Keratinocyte (primary cell): ENCODE measurements at regions not wholly inside any gene's neighbourhood (a gene's known extent, or its start where the extent isn't known, plus 50 kb on each side); places are given as distances from the start of the nearest gene placed in this dataset.
"Not testable (repeated sequence)": the region's sequence is repeated elsewhere in the genome, so short reads cannot be mapped to it uniquely, and the experiment has no call there.

Experiments
- DNase-seq: peaks from one replicate; pipeline ENCODE4 v3.0.0-alpha.2; 2011; ENCODE audit warnings: low read depth, missing footprints, low spot score
- FAIRE-seq: peaks from 2 replicates; lab custom pipeline; 2011; peaks lifted over from hg19 to GRCh38; lab: Jason Lieb, UNC
- H2AFZ ChIP-seq: 2 replicates; pipeline ENCODE4 v1.6.0; 2012; ENCODE audit warnings: low read length, control low read depth, inconsistent platforms; ENCODE audit not compliant: control insufficient read depth
- H3K27ac ChIP-seq: 2 replicates; pipeline ENCODE4 v1.5.1; 2011; ENCODE audit warnings: low read length; ENCODE audit not compliant: control insufficient read depth, insufficient read depth
- H3K27me3 ChIP-seq: 3 replicates; pipeline ENCODE4 v1.6.0; 2011; ENCODE audit warnings: low read length; ENCODE audit not compliant: control insufficient read depth, insufficient read depth; ENCODE audit errors: extremely low read depth
- H3K36me3 ChIP-seq, 2 experiments: 2 replicates in 1 of 2; 3 replicates in 1 of 2; pipeline ENCODE4 v1.5.1; 2011; ENCODE audit warnings: low read length in 2 of 2, mild to moderate bottlenecking in 1 of 2; ENCODE audit not compliant: control insufficient read depth in 2 of 2, insufficient read depth in 2 of 2; ENCODE audit errors: extremely low read depth in 1 of 2
- H3K4me1 ChIP-seq: 3 replicates; pipeline ENCODE4 v1.5.1; 2011; ENCODE audit warnings: low read length; ENCODE audit not compliant: control insufficient read depth, insufficient read depth; ENCODE audit errors: extremely low read depth
- H3K4me2 ChIP-seq: 3 replicates; pipeline ENCODE4 v1.6.0; 2011; ENCODE audit warnings: low read depth, low read length; ENCODE audit not compliant: control insufficient read depth, insufficient read depth; ENCODE audit errors: extremely low read depth
- H3K4me3 ChIP-seq, 3 experiments: fragments of 200-600 bp in 1 of 3; sonication (generic) in 1 of 3; 2 replicates in 2 of 3; 3 replicates in 1 of 3; pipeline ENCODE4 v1.5.1; 2011 to 2016; ENCODE audit warnings: low read length in 3 of 3, mild to moderate bottlenecking in 3 of 3, control low read depth in 2 of 3, inconsistent platforms in 1 of 3, low read depth in 1 of 3, mixed read lengths in 1 of 3, mixed run types in 1 of 3, moderate library complexity in 1 of 3; ENCODE audit not compliant: control insufficient read depth in 2 of 3, insufficient read depth in 2 of 3; ENCODE audit errors: extremely low read depth in 1 of 3
- H3K79me2 ChIP-seq: 2 replicates; pipeline ENCODE4 v1.6.0; 2012; ENCODE audit warnings: low read length; ENCODE audit not compliant: control insufficient read depth, insufficient read depth
- H3K9ac ChIP-seq: 3 replicates; pipeline ENCODE4 v1.6.0; 2011; ENCODE audit warnings: low read length; ENCODE audit not compliant: control insufficient read depth, insufficient read depth; ENCODE audit errors: extremely low read depth
- H3K9me1 ChIP-seq: 3 replicates; pipeline ENCODE4 v1.6.0; 2011; ENCODE audit warnings: low read length; ENCODE audit not compliant: control insufficient read depth, insufficient read depth; ENCODE audit errors: extremely low read depth
- H3K9me3 ChIP-seq: 2 replicates; pipeline ENCODE4 v1.5.1; 2012; ENCODE audit warnings: low read depth, low read length; ENCODE audit not compliant: control insufficient read depth
- H4K20me1 ChIP-seq: 3 replicates; pipeline ENCODE4 v1.6.0; 2011; ENCODE audit warnings: low read length; ENCODE audit not compliant: control insufficient read depth, insufficient read depth; ENCODE audit errors: extremely low read depth
- CTCF ChIP-seq, 3 experiments: IDR thresholded peaks in 1 of 3; conservative IDR thresholded peaks in 1 of 3; optimal IDR thresholded peaks in 1 of 3; 2 replicates in 2 of 3; 3 replicates in 1 of 3; pipeline versions ENCODE3 to v1.5.1; 2011; ENCODE audit warnings: low read length in 3 of 3, mild to moderate bottlenecking in 3 of 3, moderate library complexity in 2 of 3, control low read depth in 1 of 3, inconsistent platforms in 1 of 3; ENCODE audit not compliant: insufficient read depth in 2 of 3; ENCODE audit errors: extremely low read depth in 1 of 3
- EZH2 ChIP-seq: IDR thresholded peaks from one replicate; pipeline ENCODE4 v1.6.1; 2012; ENCODE audit warnings: inconsistent platforms, mild to moderate bottlenecking, low read length, moderate library complexity
- dilution Hi-C: fragments of 300-500 bp; cut with MboI; formaldehyde crosslinking; loops from one replicate; pipeline ENCODE4 v1.7.0; 2020; ENCODE audit warnings: low sequenced_read_pairs; ENCODE audit not compliant: extremely low pct_ligation_motif_present

- Histone ChIP-seq H3K9ac (no peak overlapping the region), H3K27ac (no peak overlapping the region), H3K27me3 (no peaks in the 10 kb centered on the region), H3K9me3 (no peaks in the 10 kb centered on the region), H3K4me2 (no peak overlapping the region), H3K4me3 (no peak overlapping the region), H3K79me2 (no peaks in the 10 kb centered on the region), H4K20me1 (no peaks in the 10 kb centered on the region), H2AFZ (no peak overlapping the region), H3K36me3 (no peaks in the 10 kb centered on the region), H3K9me1 (no peaks in the 10 kb centered on the region), H3K4me1 (no peaks in the 10 kb centered on the region)
- TF ChIP-seq EZH2 (no peak), CTCF (optimal IDR thresholded peaks at IDR 0.05 in 1 of 3, IDR thresholded peaks at IDR 0.05 in 1 of 3, conservative IDR thresholded peaks at IDR 0.05 in 1 of 3; ENCODE audit: extremely low read depth in 1 of 3, insufficient read depth in 2 of 3, low read length in 3 of 3) (no peak)
- dilution Hi-C loops, result no loop called here
- no peak for FAIRE-seq
- DNase-seq, result no peak
These were observed 152.2 kb upstream of the RFC3 start for GRCh38 chr13:33665626-33666175.

GRCh38 chr13:33671560-33671959 is 146.4 kb upstream of the RFC3 start:
- no peaks in the 10 kb centered on the region for H3K79me2 ChIP-seq
- H3K4me2 ChIP-seq, result no peak overlapping the region
- no peak for FAIRE-seq
- H3K27me3 ChIP-seq, result no peaks in the 10 kb centered on the region
- H3K4me3 ChIP-seq, result no peak overlapping the region
- H3K9me1 ChIP-seq, result no peaks in the 10 kb centered on the region
- no peaks in the 10 kb centered on the region for H3K36me3 ChIP-seq
- no peaks in the 10 kb centered on the region for H3K9me3 ChIP-seq
- H4K20me1 ChIP-seq, result no peaks in the 10 kb centered on the region
- DNase-seq, result no peak
- no peak overlapping the region for H3K9ac ChIP-seq
- dilution Hi-C loops, result no loop called here
- no peak for TF ChIP-seq CTCF (optimal IDR thresholded peaks at IDR 0.05 in 1 of 3, IDR thresholded peaks at IDR 0.05 in 1 of 3, conservative IDR thresholded peaks at IDR 0.05 in 1 of 3; ENCODE audit: extremely low read depth in 1 of 3, insufficient read depth in 2 of 3, low read length in 3 of 3)
- TF ChIP-seq EZH2, result no peak
- no peak overlapping the region for H3K27ac ChIP-seq
- no peak overlapping the region for H2AFZ ChIP-seq
- H3K4me1 ChIP-seq, result peaks cover 9% of the 10 kb centered on the region

- H3K4me3 ChIP-seq, H3K9me1 ChIP-seq, H3K79me2 ChIP-seq, dilution Hi-C loops, H3K36me3 ChIP-seq, H2AFZ ChIP-seq, H3K9ac ChIP-seq, H3K27me3 ChIP-seq, H3K4me2 ChIP-seq, H3K9me3 ChIP-seq, H3K27ac ChIP-seq, H4K20me1 ChIP-seq, DNase-seq, FAIRE-seq: not testable (repeated sequence)
- H3K4me1 ChIP-seq, result peaks cover 11% of the 10 kb centered on the region
These were observed 145.9 kb upstream of the RFC3 start for GRCh38 chr13:33672022-33672421.
